Uterus (tissue), 2 donors: ENCODE measurements at regions not wholly inside any gene's neighbourhood (a gene's known extent, or its start where the extent isn't known, plus 50 kb on each side); places are given as distances from the start of the nearest gene placed in this dataset.

Experiments
- POLR2A ChIP-seq, 2 donors: fragments of 450-650 bp; IDR thresholded peaks; one replicate each; pipeline ENCODE4 v1.6.1; 2016; ENCODE audit warnings: antibody characterized with exemption in 2 of 2, mild to moderate bottlenecking in 1 of 2, moderate library complexity in 1 of 2
- TF ChIP-seq, protein P1 (sequence below), 4 experiments: fragments of 200-600 bp in 2 of 4; fragments of 450-650 bp in 2 of 4; sonication (generic) in 2 of 4; IDR thresholded peaks; one replicate each; pipeline ENCODE4 v1.5.1; 2016 to 2019; ENCODE audit warnings: antibody characterized with exemption in 4 of 4, mild to moderate bottlenecking in 2 of 4, moderate library complexity in 1 of 4

DNA sequence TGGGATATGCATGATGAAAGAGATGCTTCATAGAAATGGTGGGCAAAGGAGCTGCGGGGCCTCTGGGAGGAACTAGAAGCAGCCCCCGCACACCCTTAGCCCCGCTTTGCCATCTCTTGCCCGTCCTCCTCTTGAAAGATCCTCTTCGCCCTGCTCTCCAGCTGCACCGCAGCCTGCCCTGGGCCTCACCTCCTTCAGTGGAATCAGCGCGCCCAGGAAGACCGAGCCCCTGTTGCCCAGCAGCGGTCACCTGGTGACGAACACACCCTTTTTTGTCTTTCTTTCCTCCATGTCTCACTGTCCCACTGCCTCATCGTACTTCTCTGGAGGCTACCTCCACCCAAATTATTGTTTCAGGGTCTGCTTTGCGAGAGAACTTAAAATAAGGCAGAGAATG lies 807.6 kb downstream of the UQCRFS1 start:
- TF ChIP-seq, protein P1, sequence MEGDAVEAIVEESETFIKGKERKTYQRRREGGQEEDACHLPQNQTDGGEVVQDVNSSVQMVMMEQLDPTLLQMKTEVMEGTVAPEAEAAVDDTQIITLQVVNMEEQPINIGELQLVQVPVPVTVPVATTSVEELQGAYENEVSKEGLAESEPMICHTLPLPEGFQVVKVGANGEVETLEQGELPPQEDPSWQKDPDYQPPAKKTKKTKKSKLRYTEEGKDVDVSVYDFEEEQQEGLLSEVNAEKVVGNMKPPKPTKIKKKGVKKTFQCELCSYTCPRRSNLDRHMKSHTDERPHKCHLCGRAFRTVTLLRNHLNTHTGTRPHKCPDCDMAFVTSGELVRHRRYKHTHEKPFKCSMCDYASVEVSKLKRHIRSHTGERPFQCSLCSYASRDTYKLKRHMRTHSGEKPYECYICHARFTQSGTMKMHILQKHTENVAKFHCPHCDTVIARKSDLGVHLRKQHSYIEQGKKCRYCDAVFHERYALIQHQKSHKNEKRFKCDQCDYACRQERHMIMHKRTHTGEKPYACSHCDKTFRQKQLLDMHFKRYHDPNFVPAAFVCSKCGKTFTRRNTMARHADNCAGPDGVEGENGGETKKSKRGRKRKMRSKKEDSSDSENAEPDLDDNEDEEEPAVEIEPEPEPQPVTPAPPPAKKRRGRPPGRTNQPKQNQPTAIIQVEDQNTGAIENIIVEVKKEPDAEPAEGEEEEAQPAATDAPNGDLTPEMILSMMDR (IDR thresholded peaks at IDR 0.05), result no peak
- no peak for TF ChIP-seq POLR2A (IDR thresholded peaks at IDR 0.05)
